Neural progenitor cell (in vitro differentiated cells): ENCODE measurements at regions not wholly inside any gene's neighbourhood (a gene's known extent, or its start where the extent isn't known, plus 50 kb on each side); places are given as distances from the start of the nearest gene placed in this dataset.
"Not testable (repeated sequence)": the region's sequence is repeated elsewhere in the genome, so short reads cannot be mapped to it uniquely, and the experiment has no call there.

Source experiments
- DNase-seq: peaks from one replicate; pipeline ENCODE4 v3.0.0-alpha.2; 2016; ENCODE audit warnings: low spot score
- H2AFZ ChIP-seq: fragments of 200-600 bp; sonication (generic); replicated peaks from 2 replicates; pipeline ENCODE4 v1.6.1; 2016; ENCODE audit warnings: antibody characterized with exemption
- H3F3A ChIP-seq: fragments of 200-600 bp; sonication (generic); 2 replicates; pipeline ENCODE4 v1.6.1; 2016; ENCODE audit warnings: antibody characterized with exemption, low read depth
- H3K27ac ChIP-seq: fragments of 200-600 bp; sonication (generic); 2 replicates; pipeline ENCODE4 v1.5.1; 2016; ENCODE audit warnings: mild to moderate bottlenecking
- H3K27me3 ChIP-seq: fragments of 200-600 bp; sonication (generic); 2 replicates; pipeline ENCODE4 v1.6.1; 2016; ENCODE audit warnings: mild to moderate bottlenecking, moderate library complexity
- H3K36me3 ChIP-seq: fragments of 200-600 bp; sonication (generic); 2 replicates; pipeline ENCODE4 v1.5.1; 2016
- H3K4me1 ChIP-seq: fragments of 200-600 bp; sonication (generic); 2 replicates; pipeline ENCODE4 v1.6.1; 2016; ENCODE audit warnings: mixed run types
- H3K4me2 ChIP-seq: fragments of 200-600 bp; sonication (generic); 2 replicates; pipeline ENCODE4 v1.6.1; 2016
- H3K4me3 ChIP-seq: fragments of 200-600 bp; sonication (generic); 2 replicates; pipeline ENCODE4 v1.5.1; 2016
- H3K79me2 ChIP-seq: fragments of 200-600 bp; sonication (generic); 2 replicates; pipeline ENCODE4 v1.6.1; 2016; ENCODE audit warnings: low read depth
- H3K9ac ChIP-seq: fragments of 200-600 bp; sonication (generic); 2 replicates; pipeline ENCODE4 v1.6.1; 2016
- H3K9me3 ChIP-seq: fragments of 200-600 bp; sonication (generic); 2 replicates; pipeline ENCODE4 v1.5.1; 2016; ENCODE audit warnings: low read depth
- H4K20me1 ChIP-seq: fragments of 200-600 bp; sonication (generic); 2 replicates; pipeline ENCODE4 v1.6.1; 2016; ENCODE audit warnings: low read depth
- H3K27ac Mint-ChIP-seq: 3 replicates; pipeline ENCODE4 v1.8.0; 2021; ENCODE audit warnings: mixed read lengths
- H3K27me3 Mint-ChIP-seq: 2 replicates; pipeline ENCODE4 v1.8.0; 2022; ENCODE audit warnings: low read depth, mild to moderate bottlenecking, inconsistent platforms, moderate library complexity, mixed read lengths; ENCODE audit not compliant: insufficient read depth
- H3K36me3 Mint-ChIP-seq: 3 replicates; pipeline ENCODE4 v1.8.0; 2021; ENCODE audit warnings: mixed read lengths
- H3K4me1 Mint-ChIP-seq: 3 replicates; pipeline ENCODE4 v1.8.0; 2021; ENCODE audit warnings: mixed read lengths
- H3K4me3 Mint-ChIP-seq: 3 replicates; pipeline ENCODE4 v1.8.0; 2021; ENCODE audit warnings: mild to moderate bottlenecking, moderate library complexity, mixed read lengths
- H3K9me3 Mint-ChIP-seq: 3 replicates; pipeline ENCODE4 v1.8.0; 2020; ENCODE audit warnings: mixed read lengths
- CTCF ChIP-seq: fragments of 200-600 bp; sonication (generic); IDR thresholded peaks from 2 replicates; pipeline ENCODE4 v1.5.1; 2017; ENCODE audit warnings: antibody characterized with exemption, mild to moderate bottlenecking
- EZH2 ChIP-seq: fragments of 200-600 bp; sonication (generic); IDR thresholded peaks from 2 replicates; pipeline ENCODE4 v1.6.1; 2017; ENCODE audit warnings: antibody characterized with exemption, mild to moderate bottlenecking, moderate library complexity
- EZH2phosphoT487 ChIP-seq: fragments of 200-600 bp; sonication (generic); IDR thresholded peaks from 2 replicates; pipeline ENCODE4 v1.6.1; 2017; ENCODE audit warnings: antibody characterized with exemption

GRCh38 chr6:133088931-133089695, 152.0 kb upstream of the EYA4 start:
- no peak overlapping the region for H3K4me2 ChIP-seq
- no peak for DNase-seq
- no peaks in the 10 kb centered on the region for H3F3A ChIP-seq
- H3K36me3 Mint-ChIP-seq, result no peaks in the 10 kb centered on the region
- H3K27me3 Mint-ChIP-seq, result no peaks in the 10 kb centered on the region
- H3K4me1 Mint-ChIP-seq, result peaks cover 6% of the 10 kb centered on the region
- H3K9me3 ChIP-seq, result no peaks in the 10 kb centered on the region
- H2AFZ ChIP-seq, result peak overlapping the region; percentile 22
- no peaks in the 10 kb centered on the region for H3K27me3 ChIP-seq
- no peak overlapping the region for H3K27ac ChIP-seq
- TF ChIP-seq CTCF (no peak), EZH2phosphoT487 (no peak), EZH2 (no peak)
- H4K20me1 ChIP-seq, result no peaks in the 10 kb centered on the region
- no peaks in the 10 kb centered on the region for H3K36me3 ChIP-seq
- no peak overlapping the region for H3K4me3 ChIP-seq
- no peak overlapping the region for H3K9ac ChIP-seq
- no peak overlapping the region for H3K4me3 Mint-ChIP-seq
- no peaks in the 10 kb centered on the region for H3K9me3 Mint-ChIP-seq
- no peaks in the 10 kb centered on the region for H3K79me2 ChIP-seq
- H3K4me1 ChIP-seq, result no peaks in the 10 kb centered on the region
- H3K27ac Mint-ChIP-seq, result no peak overlapping the region

- Histone ChIP-seq H3K9me3 (no peaks in the 10 kb centered on the region), H4K20me1 (no peaks in the 10 kb centered on the region), H3K36me3 (no peaks in the 10 kb centered on the region), H3F3A (no peaks in the 10 kb centered on the region), H3K4me3 (no peak overlapping the region), H3K79me2 (no peaks in the 10 kb centered on the region), H3K27me3 (no peaks in the 10 kb centered on the region), H3K9ac (no peak overlapping the region), H3K4me2 (no peak overlapping the region), H2AFZ (no peak overlapping the region), H3K4me1 (no peaks in the 10 kb centered on the region), H3K27ac (no peak overlapping the region)
- H3K9me3 Mint-ChIP-seq, result no peaks in the 10 kb centered on the region
- no peak for TF ChIP-seq EZH2phosphoT487
- TF ChIP-seq CTCF, result no peak
- no peak for TF ChIP-seq EZH2
- H3K4me1 Mint-ChIP-seq, result peaks cover 8% of the 10 kb centered on the region
- H3K27ac Mint-ChIP-seq, result no peak overlapping the region
- no peaks in the 10 kb centered on the region for H3K36me3 Mint-ChIP-seq
- H3K27me3 Mint-ChIP-seq, result no peaks in the 10 kb centered on the region
- DNase-seq, result no peak
- no peak overlapping the region for H3K4me3 Mint-ChIP-seq
These were observed 149.0 kb upstream of the EYA4 start for GRCh38 chr6:133092199-133092598.

- no peaks in the 10 kb centered on the region for H4K20me1 ChIP-seq
- TF ChIP-seq EZH2phosphoT487 (no peak), CTCF (no peak), EZH2 (no peak)
- H3K9ac ChIP-seq, result no peak overlapping the region
- Mint-ChIP-seq H3K36me3 (no peaks in the 10 kb centered on the region), H3K27me3 (no peaks in the 10 kb centered on the region), H3K4me3 (no peak overlapping the region), H3K9me3 (no peaks in the 10 kb centered on the region), H3K4me1 (peaks cover 8% of the 10 kb centered on the region), H3K27ac (no peak overlapping the region)
- no peak overlapping the region for H3K27ac ChIP-seq
- H2AFZ ChIP-seq, result no peak overlapping the region
- H3K79me2 ChIP-seq, result no peaks in the 10 kb centered on the region
- DNase-seq, result no peak
- H3K4me3 ChIP-seq, result no peak overlapping the region
- no peaks in the 10 kb centered on the region for H3K9me3 ChIP-seq
- H3F3A ChIP-seq, result no peaks in the 10 kb centered on the region
- no peaks in the 10 kb centered on the region for H3K36me3 ChIP-seq
- H3K4me1 ChIP-seq, result no peaks in the 10 kb centered on the region
- no peaks in the 10 kb centered on the region for H3K27me3 ChIP-seq
- H3K4me2 ChIP-seq, result no peak overlapping the region
These were observed 148.4 kb upstream of the EYA4 start for GRCh38 chr6:133092771-133093170.

GRCh38 chr6:133093211-133093610, 147.9 kb upstream of the EYA4 start:
- not testable (repeated sequence) for H3K9ac ChIP-seq, H3K27me3 ChIP-seq

More at GRCh38 chr6:133093211-133093610, 147.9 kb upstream of the EYA4 start:
- H3F3A ChIP-seq, H3K36me3 ChIP-seq, H3K27ac ChIP-seq, H3K27me3 Mint-ChIP-seq, H3K4me3 Mint-ChIP-seq, H3K9me3 ChIP-seq, H3K9me3 Mint-ChIP-seq, H3K4me2 ChIP-seq, H3K27ac Mint-ChIP-seq, H4K20me1 ChIP-seq, DNase-seq, H3K36me3 Mint-ChIP-seq, H3K4me1 ChIP-seq, H2AFZ ChIP-seq, H3K79me2 ChIP-seq, H3K4me1 Mint-ChIP-seq, H3K4me3 ChIP-seq: not testable (repeated sequence)
